ENCODE measurements at regions not wholly inside any gene's neighbourhood (a gene's known extent, or its start where the extent isn't known, plus 50 kb on each side); places are given as distances from the start of the nearest gene placed in this dataset.

GRCh38 chr5:126081209-126081608, 342.0 kb upstream of the GRAMD2B start:
- BruUV-seq (replicated peaks): no TSS peak
- ATAC-seq (no peak), DNase-seq (ENCODE audit: low read depth, low spot score) (no peak), FAIRE-seq (no peak)
- H3K27ac ChIP-seq (ENCODE audit: control insufficient read depth, insufficient read depth): no peak overlapping the region
- ChIA-PET POLR2A (no interaction called here), RAD21 (ENCODE audit: unreplicated experiment) (no interaction called here), CTCF (no interaction called here), SMC1A (ENCODE audit: uncharacterized antibody, unreplicated experiment) (no interaction called here)
- H3K4me1 ChIP-seq (ENCODE audit: control insufficient read depth, insufficient read depth, low read length): no peaks in the 10 kb centered on the region
- TF ChIP-seq ATF3 (IDR thresholded peaks at IDR 0.05; ENCODE audit: borderline replicate concordance, extremely low read depth, low read depth, low read length) (no peak), ZNF207 (IDR thresholded peaks at IDR 0.05; ENCODE audit: borderline replicate concordance) (no peak), BCL3 (IDR thresholded peaks at IDR 0.05; ENCODE audit: borderline replicate concordance, insufficient read depth, low read depth, low read length, poor library complexity, severe bottlenecking) (no peak), EZH2 (IDR thresholded peaks at IDR 0.05; ENCODE audit: borderline replicate concordance, control insufficient read depth, low read depth, low read length) (no peak), PRDM15 (CRISPR knock-in tag; IDR thresholded peaks at IDR 0.05) (no peak), TCF7 (IDR thresholded peaks at IDR 0.05; ENCODE audit: borderline replicate concordance) (no peak)
- no peak overlapping the region for H2AFZ ChIP-seq (ENCODE audit: control insufficient read depth, low read depth, low read length)
- H3K79me2 ChIP-seq (ENCODE audit: control insufficient read depth, insufficient read depth, low read length): no peaks in the 10 kb centered on the region
- no peaks in the 10 kb centered on the region for H3K36me3 ChIP-seq (ENCODE audit: control insufficient read depth in 2 of 2, insufficient read depth in 2 of 2, low read length in 1 of 2)
- H3K9ac ChIP-seq (ENCODE audit: control insufficient read depth, insufficient read depth, low read length): no peak overlapping the region
- WGBS (ENCODE audit: insufficient coverage, insufficient replicate concordance, low lambda C conversion rate, missing lambda C conversion rate): 48% methylated on average over 2 of the region's 2 CpGs
- H3K27me3 ChIP-seq (replicated peaks in 1 of 2; ENCODE audit: control insufficient read depth in 2 of 2, insufficient read depth in 2 of 2, low read length in 1 of 2): no peaks in the 10 kb centered on the region
- no peak overlapping the region for H3K4me3 ChIP-seq
- in situ Hi-C loops (cut with MboI): no loop called here
- no peaks in the 10 kb centered on the region for H4K20me1 ChIP-seq (ENCODE audit: control insufficient read depth, insufficient read depth)
- H3K9me3 ChIP-seq (replicated peaks; ENCODE audit: control insufficient read depth, insufficient read depth, low read length): no peaks in the 10 kb centered on the region
- intact Hi-C loops (cut with micrococcal nuclease; ENCODE audit: unreplicated experiment): no loop called here
- H3K4me2 ChIP-seq (ENCODE audit: control insufficient read depth, insufficient read depth): no peak overlapping the region

Measured in GM12878 (cell line).